ENCODE measurements at regions not wholly inside any gene's neighbourhood (a gene's known extent, or its start where the extent isn't known, plus 50 kb on each side); places are given as distances from the start of the nearest gene placed in this dataset.

- H3K9me3 ChIP-seq (ENCODE audit: control insufficient read depth, low read length), result peaks cover 2% of the 10 kb centered on the region
- H3K4me3 ChIP-seq (ENCODE audit: low read length in 2 of 2), result no peak overlapping the region
- DNase-seq (no peak), ATAC-seq (ENCODE audit: low FRiP score) (no peak)
- intact Hi-C loops (cut with DNase I), result no loop called here
- H3K27me3 ChIP-seq (ENCODE audit: control insufficient read depth in 1 of 2, insufficient read depth in 2 of 2, low read length in 1 of 2), result no peaks in the 10 kb centered on the region
- H3K36me3 ChIP-seq (ENCODE audit: control insufficient read depth in 1 of 2, insufficient read depth in 2 of 2, low read length in 1 of 2), result no peaks in the 10 kb centered on the region
- no peak overlapping the region for H3K27ac ChIP-seq (ENCODE audit: low read depth in 1 of 2, low read length in 2 of 2)
- no peaks in the 10 kb centered on the region for H3K4me1 ChIP-seq (ENCODE audit: control insufficient read depth in 1 of 2, insufficient read depth in 2 of 2, low read length in 2 of 2)
Measured at GRCh38 chr5:105134328-105134727, 1571.7 kb upstream of the NUDT12 start.

GRCh38 chr5:105133087-105133486 lies 1570.5 kb upstream of the NUDT12 start:
- H3K9me3 ChIP-seq (ENCODE audit: control insufficient read depth, low read length), result peaks cover 2% of the 10 kb centered on the region
- no peaks in the 10 kb centered on the region for H3K36me3 ChIP-seq (ENCODE audit: control insufficient read depth in 1 of 2, insufficient read depth in 2 of 2, low read length in 1 of 2)
- no peak for DNase-seq
- WGBS, 2 donors, result 90 to 93% methylated on average over 3 of the region's 3 CpGs
- intact Hi-C loops (cut with DNase I), result no loop called here
- no peaks in the 10 kb centered on the region for H3K4me1 ChIP-seq (ENCODE audit: control insufficient read depth in 1 of 2, insufficient read depth in 2 of 2, low read length in 2 of 2)
- no peak overlapping the region for H3K27ac ChIP-seq (ENCODE audit: low read depth in 1 of 2, low read length in 2 of 2)
- no peaks in the 10 kb centered on the region for H3K27me3 ChIP-seq (ENCODE audit: control insufficient read depth in 1 of 2, insufficient read depth in 2 of 2, low read length in 1 of 2)
- no peak for ATAC-seq (ENCODE audit: low FRiP score)
- peak overlapping the region in 1 of 2 donors; percentile 14 for H3K4me3 ChIP-seq (ENCODE audit: low read length in 2 of 2)

- Histone ChIP-seq H3K27ac (ENCODE audit: low read depth in 1 of 2, low read length in 2 of 2) (no peak overlapping the region), H3K27me3 (ENCODE audit: control insufficient read depth in 1 of 2, insufficient read depth in 2 of 2, low read length in 1 of 2) (no peaks in the 10 kb centered on the region), H3K4me3 (ENCODE audit: low read length in 2 of 2) (peak overlapping the region in 1 of 2 donors; percentile 14), H3K4me1 (ENCODE audit: control insufficient read depth in 1 of 2, insufficient read depth in 2 of 2, low read length in 2 of 2) (no peaks in the 10 kb centered on the region), H3K36me3 (ENCODE audit: control insufficient read depth in 1 of 2, insufficient read depth in 2 of 2, low read length in 1 of 2) (no peaks in the 10 kb centered on the region), H3K9me3 (ENCODE audit: control insufficient read depth, low read length) (peaks cover 2% of the 10 kb centered on the region)
- no peak for ATAC-seq (ENCODE audit: low FRiP score)
- intact Hi-C loops (cut with DNase I), result no loop called here
- 80 to 83% methylated on average over 1 of the region's 1 CpG for WGBS, 2 donors
- no peak for DNase-seq
Measured at GRCh38 chr5:105132581-105132980, 1570.0 kb upstream of the NUDT12 start.

GRCh38 chr5:105131045-105131444 lies 1568.5 kb upstream of the NUDT12 start:
- 95 to 97% methylated on average over 3 of the region's 3 CpGs for WGBS, 2 donors

GRCh38 chr5:105101577-105101976 lies 1539.0 kb upstream of the NUDT12 start:
- intact Hi-C loops (cut with DNase I), result no loop called here
- WGBS, 2 donors, result 30 to 35% methylated on average over 2 of the region's 2 CpGs
- Histone ChIP-seq H3K4me3 (ENCODE audit: low read length in 2 of 2) (no peak overlapping the region), H3K27ac (ENCODE audit: low read depth in 1 of 2, low read length in 2 of 2) (no peak overlapping the region), H3K4me1 (ENCODE audit: control insufficient read depth in 1 of 2, insufficient read depth in 2 of 2, low read length in 2 of 2) (no peaks in the 10 kb centered on the region), H3K9me3 (ENCODE audit: control insufficient read depth, low read length) (no peaks in the 10 kb centered on the region), H3K27me3 (ENCODE audit: control insufficient read depth in 1 of 2, insufficient read depth in 2 of 2, low read length in 1 of 2) (no peaks in the 10 kb centered on the region), H3K36me3 (ENCODE audit: control insufficient read depth in 1 of 2, insufficient read depth in 2 of 2, low read length in 1 of 2) (no peaks in the 10 kb centered on the region)
- no peak for DNase-seq
- ATAC-seq (ENCODE audit: low FRiP score), result no peak

More at GRCh38 chr5:105131045-105131444, 1568.5 kb upstream of the NUDT12 start:
- H3K27me3 ChIP-seq (ENCODE audit: control insufficient read depth in 1 of 2, insufficient read depth in 2 of 2, low read length in 1 of 2), result no peaks in the 10 kb centered on the region
- H3K9me3 ChIP-seq (ENCODE audit: control insufficient read depth, low read length), result peaks cover 2% of the 10 kb centered on the region
- H3K27ac ChIP-seq (ENCODE audit: low read depth in 1 of 2, low read length in 2 of 2), result no peak overlapping the region
- intact Hi-C loops (cut with DNase I), result no loop called here
- ATAC-seq (ENCODE audit: low FRiP score), result no peak
- no peak overlapping the region for H3K4me3 ChIP-seq (ENCODE audit: low read length in 2 of 2)
- H3K4me1 ChIP-seq (ENCODE audit: control insufficient read depth in 1 of 2, insufficient read depth in 2 of 2, low read length in 2 of 2), result no peaks in the 10 kb centered on the region
- no peak for DNase-seq
- no peaks in the 10 kb centered on the region for H3K36me3 ChIP-seq (ENCODE audit: control insufficient read depth in 1 of 2, insufficient read depth in 2 of 2, low read length in 1 of 2)

- no peak for DNase-seq
- Histone ChIP-seq H3K4me1 (ENCODE audit: control insufficient read depth in 1 of 2, insufficient read depth in 2 of 2, low read length in 2 of 2) (no peaks in the 10 kb centered on the region), H3K4me3 (ENCODE audit: low read length in 2 of 2) (no peak overlapping the region), H3K27me3 (ENCODE audit: control insufficient read depth in 1 of 2, insufficient read depth in 2 of 2, low read length in 1 of 2) (no peaks in the 10 kb centered on the region), H3K27ac (ENCODE audit: low read depth in 1 of 2, low read length in 2 of 2) (no peak overlapping the region), H3K36me3 (ENCODE audit: control insufficient read depth in 1 of 2, insufficient read depth in 2 of 2, low read length in 1 of 2) (no peaks in the 10 kb centered on the region), H3K9me3 (ENCODE audit: control insufficient read depth, low read length) (peaks cover 2% of the 10 kb centered on the region)
- intact Hi-C loops (cut with DNase I), result no loop called here
- no peak for ATAC-seq (ENCODE audit: low FRiP score)
- 32 to 36% methylated on average over 2 of the region's 2 CpGs for WGBS, 2 donors
Measured at GRCh38 chr5:105088961-105089360, 1526.4 kb upstream of the NUDT12 start.

GRCh38 chr5:105088102-105088501 lies 1525.5 kb upstream of the NUDT12 start:
- ATAC-seq (ENCODE audit: low FRiP score) (no peak), DNase-seq (no peak)
- Histone ChIP-seq H3K4me1 (ENCODE audit: control insufficient read depth in 1 of 2, insufficient read depth in 2 of 2, low read length in 2 of 2) (no peaks in the 10 kb centered on the region), H3K27me3 (ENCODE audit: control insufficient read depth in 1 of 2, insufficient read depth in 2 of 2, low read length in 1 of 2) (no peaks in the 10 kb centered on the region), H3K27ac (ENCODE audit: low read depth in 1 of 2, low read length in 2 of 2) (no peak overlapping the region), H3K36me3 (ENCODE audit: control insufficient read depth in 1 of 2, insufficient read depth in 2 of 2, low read length in 1 of 2) (no peaks in the 10 kb centered on the region), H3K4me3 (ENCODE audit: low read length in 2 of 2) (no peak overlapping the region), H3K9me3 (ENCODE audit: control insufficient read depth, low read length) (peaks cover 2% of the 10 kb centered on the region)
- intact Hi-C loops (cut with DNase I), result no loop called here
- 80 to 84% methylated on average over 3 of the region's 3 CpGs for WGBS, 2 donors

- ATAC-seq (ENCODE audit: low FRiP score) (no peak), DNase-seq (peak in 1 of 2 donors; percentile 28)
- H3K4me3 ChIP-seq (ENCODE audit: low read length in 2 of 2), result no peak overlapping the region
- no peaks in the 10 kb centered on the region for H3K4me1 ChIP-seq (ENCODE audit: control insufficient read depth in 1 of 2, insufficient read depth in 2 of 2, low read length in 2 of 2)
- H3K27ac ChIP-seq (ENCODE audit: low read depth in 1 of 2, low read length in 2 of 2), result no peak overlapping the region
- no peaks in the 10 kb centered on the region for H3K27me3 ChIP-seq (ENCODE audit: control insufficient read depth in 1 of 2, insufficient read depth in 2 of 2, low read length in 1 of 2)
- 94 to 100% methylated on average over 1 of the region's 1 CpG for WGBS, 2 donors
- no peaks in the 10 kb centered on the region for H3K36me3 ChIP-seq (ENCODE audit: control insufficient read depth in 1 of 2, insufficient read depth in 2 of 2, low read length in 1 of 2)
- intact Hi-C loops (cut with DNase I), result no loop called here
- H3K9me3 ChIP-seq (ENCODE audit: control insufficient read depth, low read length), result no peaks in the 10 kb centered on the region
Measured at GRCh38 chr5:105057893-105058292, 1495.3 kb upstream of the NUDT12 start.

GRCh38 chr5:105057001-105057436 lies 1494.4 kb upstream of the NUDT12 start:
- Histone ChIP-seq H3K36me3 (ENCODE audit: control insufficient read depth in 1 of 2, insufficient read depth in 2 of 2, low read length in 1 of 2) (no peaks in the 10 kb centered on the region), H3K4me3 (ENCODE audit: low read length in 2 of 2) (no peak overlapping the region), H3K27me3 (ENCODE audit: control insufficient read depth in 1 of 2, insufficient read depth in 2 of 2, low read length in 1 of 2) (no peaks in the 10 kb centered on the region), H3K9me3 (ENCODE audit: control insufficient read depth, low read length) (no peaks in the 10 kb centered on the region), H3K27ac (ENCODE audit: low read depth in 1 of 2, low read length in 2 of 2) (no peak overlapping the region), H3K4me1 (ENCODE audit: control insufficient read depth in 1 of 2, insufficient read depth in 2 of 2, low read length in 2 of 2) (no peaks in the 10 kb centered on the region)
- DNase-seq (peak; percentile 26 to 33), ATAC-seq (ENCODE audit: low FRiP score) (peak; percentile 57)
- intact Hi-C loops (cut with DNase I), result no loop called here
- 94 to 95% methylated on average over 3 of the region's 3 CpGs for WGBS, 2 donors

Measured in aorta (tissue), 5 donors.